ENCODE measurements at regions not wholly inside any gene's neighbourhood (a gene's known extent, or its start where the extent isn't known, plus 50 kb on each side); places are given as distances from the start of the nearest gene placed in this dataset.

DNA sequence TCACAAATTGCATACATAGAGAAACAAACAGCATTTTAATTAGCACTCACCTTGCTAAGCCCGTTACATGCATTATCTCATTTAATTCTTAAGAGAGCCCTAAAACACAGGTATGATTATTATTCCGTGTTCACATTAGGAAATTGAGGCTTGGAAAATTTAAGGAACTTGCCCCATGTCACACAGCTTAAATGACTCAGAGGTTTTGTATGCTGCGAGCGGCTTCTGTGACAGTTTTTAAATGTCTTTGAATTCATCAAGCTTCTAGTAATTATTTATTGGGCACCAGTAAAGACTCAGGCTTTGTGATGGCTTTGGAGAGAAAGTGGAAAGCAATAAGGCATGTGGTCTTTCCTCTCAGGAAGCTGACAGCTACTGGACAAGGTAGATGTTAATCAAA is 166.7 kb upstream of the THBS1 start:
- H3K27ac ChIP-seq, result no peak overlapping the region; the same call in 1 of the 2 replicates
- no peaks in the 10 kb centered on the region for H3K27me3 ChIP-seq (replicated peaks; ENCODE audit: insufficient read depth)
- no peaks in the 10 kb centered on the region for H4K20me1 ChIP-seq (ENCODE audit: insufficient read depth)
- no peak for DNase-seq
- H3K9ac ChIP-seq, result no peak overlapping the region
- no peaks in the 10 kb centered on the region for H3K36me3 ChIP-seq (ENCODE audit: low read depth)
- TF ChIP-seq EZH2phosphoT487 (IDR thresholded peaks at IDR 0.05; ENCODE audit: insufficient read depth, low read depth) (no peak), EZH2 (IDR thresholded peaks at IDR 0.05; ENCODE audit: insufficient read depth, poor library complexity, severe bottlenecking) (no peak)
- H3K4me2 ChIP-seq (ENCODE audit: unreplicated experiment), result no peak overlapping the region
- peaks cover 48% of the 10 kb centered on the region for H3F3A ChIP-seq (ENCODE audit: insufficient read depth)
- WGBS, 2 experiments (ENCODE audit: low coverage in 1 of 2, low lambda C conversion rate in 2 of 2, missing lambda C conversion rate in 2 of 2), result 61 to 68% methylated on average over 4 of the region's 4 CpGs
- H3K79me2 ChIP-seq (ENCODE audit: insufficient read depth), result no peaks in the 10 kb centered on the region
- H2AFZ ChIP-seq, result no peak overlapping the region
- H3K4me1 ChIP-seq (ENCODE audit: insufficient read depth), result peaks cover 41% of the 10 kb centered on the region
- H3K9me3 ChIP-seq (ENCODE audit: low read depth), result no peaks in the 10 kb centered on the region
- H3K4me3 ChIP-seq, result no peak overlapping the region
- no peaks in the 10 kb centered on the region for H3K9me2 ChIP-seq (ENCODE audit: insufficient read depth)
- in situ Hi-C loops (cut with MboI), result no loop called here

- no peaks in the 10 kb centered on the region for H3K9me2 ChIP-seq (ENCODE audit: insufficient read depth)
- no peak overlapping the region for H3K27ac ChIP-seq
- in situ Hi-C loops (cut with MboI), result no loop called here
- H3K4me3 ChIP-seq, result no peak overlapping the region
- no peaks in the 10 kb centered on the region for H3K27me3 ChIP-seq (replicated peaks; ENCODE audit: insufficient read depth)
- peaks cover 32% of the 10 kb centered on the region for H3K4me1 ChIP-seq (ENCODE audit: insufficient read depth)
- H3F3A ChIP-seq (ENCODE audit: insufficient read depth), result peaks cover 35% of the 10 kb centered on the region
- H3K79me2 ChIP-seq (ENCODE audit: insufficient read depth), result no peaks in the 10 kb centered on the region
- H3K9ac ChIP-seq, result no peak overlapping the region
- H3K4me2 ChIP-seq (ENCODE audit: unreplicated experiment), result no peak overlapping the region
- WGBS, 2 experiments (ENCODE audit: low coverage in 1 of 2, low lambda C conversion rate in 2 of 2, missing lambda C conversion rate in 2 of 2), result 42 to 48% methylated on average over 2 of the region's 2 CpGs
- H4K20me1 ChIP-seq (ENCODE audit: insufficient read depth), result no peaks in the 10 kb centered on the region
- DNase-seq, result no peak
- H2AFZ ChIP-seq, result no peak overlapping the region
- no peaks in the 10 kb centered on the region for H3K36me3 ChIP-seq (ENCODE audit: low read depth)
- TF ChIP-seq EZH2phosphoT487 (IDR thresholded peaks at IDR 0.05; ENCODE audit: insufficient read depth, low read depth) (no peak), EZH2 (IDR thresholded peaks at IDR 0.05; ENCODE audit: insufficient read depth, poor library complexity, severe bottlenecking) (no peak)
- H3K9me3 ChIP-seq (ENCODE audit: low read depth), result no peaks in the 10 kb centered on the region
Observed at GRCh38 chr15:39415634-39416033, 165.2 kb upstream of the THBS1 start.

DNA sequence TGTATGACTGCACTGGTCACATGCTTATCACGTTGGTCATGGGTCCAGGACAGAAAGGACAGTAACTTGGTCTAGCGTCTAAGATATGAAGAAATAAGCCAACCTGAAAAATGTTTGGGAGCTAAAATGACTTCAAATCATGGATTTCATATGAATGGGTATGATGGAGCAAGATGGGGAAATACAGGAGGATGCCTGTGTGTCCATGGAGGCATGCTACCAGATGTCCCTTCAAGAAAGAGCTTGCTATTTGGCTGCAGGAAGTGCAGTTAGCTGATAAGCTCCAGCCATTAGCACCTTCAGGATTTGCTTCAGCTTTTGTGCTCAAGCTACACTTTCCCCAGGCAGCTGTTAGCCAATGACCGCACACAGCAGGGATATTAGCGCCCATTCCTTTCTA is 164.6 kb upstream of the THBS1 start:
- no peak for DNase-seq
- in situ Hi-C loops (cut with MboI), result no loop called here
- Histone ChIP-seq H3F3A (ENCODE audit: insufficient read depth) (peaks cover 29% of the 10 kb centered on the region), H3K27me3 (replicated peaks; ENCODE audit: insufficient read depth) (no peaks in the 10 kb centered on the region), H3K9me3 (ENCODE audit: low read depth) (no peaks in the 10 kb centered on the region), H3K9me2 (ENCODE audit: insufficient read depth) (no peaks in the 10 kb centered on the region), H3K4me1 (ENCODE audit: insufficient read depth) (peaks cover 29% of the 10 kb centered on the region), H2AFZ (no peak overlapping the region), H3K4me2 (ENCODE audit: unreplicated experiment) (no peak overlapping the region), H3K36me3 (ENCODE audit: low read depth) (no peaks in the 10 kb centered on the region), H3K4me3 (no peak overlapping the region), H3K9ac (no peak overlapping the region), H3K27ac (no peak overlapping the region), H3K79me2 (ENCODE audit: insufficient read depth) (no peaks in the 10 kb centered on the region), H4K20me1 (ENCODE audit: insufficient read depth) (no peaks in the 10 kb centered on the region)
- no peak for TF ChIP-seq EZH2 (IDR thresholded peaks at IDR 0.05; ENCODE audit: insufficient read depth, poor library complexity, severe bottlenecking)
- TF ChIP-seq EZH2phosphoT487 (IDR thresholded peaks at IDR 0.05; ENCODE audit: insufficient read depth, low read depth), result no peak
- 94 to 96% methylated on average over 4 of the region's 4 CpGs for WGBS, 2 experiments (ENCODE audit: low coverage in 1 of 2, low lambda C conversion rate in 2 of 2, missing lambda C conversion rate in 2 of 2)

GRCh38 chr15:39417366-39418134 is 163.3 kb upstream of the THBS1 start:
- H3K9ac ChIP-seq, result no peak overlapping the region
- DNase-seq, result no peak
- peaks cover 18% of the 10 kb centered on the region for H3F3A ChIP-seq (ENCODE audit: insufficient read depth)
- no peaks in the 10 kb centered on the region for H4K20me1 ChIP-seq (ENCODE audit: insufficient read depth)
- no peak for TF ChIP-seq EZH2 (IDR thresholded peaks at IDR 0.05; ENCODE audit: insufficient read depth, poor library complexity, severe bottlenecking)
- TF ChIP-seq EZH2phosphoT487 (IDR thresholded peaks at IDR 0.05; ENCODE audit: insufficient read depth, low read depth), result no peak
- no peak overlapping the region for H3K27ac ChIP-seq
- peaks cover 19% of the 10 kb centered on the region for H3K4me1 ChIP-seq (ENCODE audit: insufficient read depth)
- H3K79me2 ChIP-seq (ENCODE audit: insufficient read depth), result no peaks in the 10 kb centered on the region
- in situ Hi-C loops (cut with MboI), result no loop called here
- H3K4me2 ChIP-seq (ENCODE audit: unreplicated experiment), result no peak overlapping the region
- H3K9me2 ChIP-seq (ENCODE audit: insufficient read depth), result no peaks in the 10 kb centered on the region
- no peaks in the 10 kb centered on the region for H3K27me3 ChIP-seq (replicated peaks; ENCODE audit: insufficient read depth)
- 36 to 40% methylated on average over 6 of the region's 6 CpGs for WGBS, 2 experiments (ENCODE audit: low coverage in 1 of 2, low lambda C conversion rate in 2 of 2, missing lambda C conversion rate in 2 of 2)
- H3K36me3 ChIP-seq (ENCODE audit: low read depth), result no peaks in the 10 kb centered on the region
- H3K9me3 ChIP-seq (ENCODE audit: low read depth), result no peaks in the 10 kb centered on the region
- no peak overlapping the region for H2AFZ ChIP-seq
- H3K4me3 ChIP-seq, result no peak overlapping the region
